Skeletal muscle cell (primary cell): ENCODE measurements at regions not wholly inside any gene's neighbourhood (a gene's known extent, or its start where the extent isn't known, plus 50 kb on each side); places are given as distances from the start of the nearest gene placed in this dataset.

Experiments
- DNase-seq: peaks from one replicate; pipeline ENCODE4 v3.0.0-alpha.2; 2010; ENCODE audit warnings: low read depth
- H3K4me3 ChIP-seq: 2 replicates; pipeline ENCODE4 v1.5.1; 2011; ENCODE audit warnings: low read depth, mild to moderate bottlenecking, control low read depth, low read length, moderate library complexity

GRCh38 chr7:115087437-115087836, 165.5 kb downstream of the MDFIC start:
- no peak overlapping the region for H3K4me3 ChIP-seq
- DNase-seq: peak; percentile 76

DNA sequence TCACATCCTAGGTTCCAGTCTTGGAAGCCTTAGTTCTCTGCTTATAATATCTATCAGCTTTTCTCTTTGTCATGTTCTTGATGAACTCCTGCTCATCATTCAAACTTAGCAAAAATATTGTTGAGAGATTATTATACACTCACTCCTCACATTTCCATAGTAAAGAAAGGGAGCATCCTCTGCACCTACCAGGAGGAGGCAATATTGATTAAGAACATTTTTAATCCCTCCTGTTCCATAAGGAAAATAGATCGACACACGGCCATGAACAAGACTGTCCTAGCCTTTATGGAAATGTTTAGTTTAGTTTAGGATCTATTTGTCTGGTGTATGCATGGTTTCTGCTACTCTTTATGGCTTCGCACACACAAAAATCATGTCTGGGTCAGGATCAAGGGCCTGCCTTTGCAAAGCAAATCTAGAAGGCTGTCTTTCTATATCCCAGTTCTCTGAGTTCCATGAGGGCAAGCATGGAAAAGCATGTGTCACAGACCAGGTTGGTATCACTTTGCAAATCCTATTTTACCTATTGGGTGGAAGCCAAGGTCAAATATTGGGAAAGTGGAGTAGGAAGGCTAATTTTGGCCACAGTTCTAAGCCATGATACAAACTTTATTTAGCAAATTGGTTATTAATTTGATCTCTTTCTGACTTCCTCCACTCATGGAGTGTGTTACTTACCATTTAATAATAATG, 164.4 kb downstream of the MDFIC start:
- DNase-seq: no peak

DNA sequence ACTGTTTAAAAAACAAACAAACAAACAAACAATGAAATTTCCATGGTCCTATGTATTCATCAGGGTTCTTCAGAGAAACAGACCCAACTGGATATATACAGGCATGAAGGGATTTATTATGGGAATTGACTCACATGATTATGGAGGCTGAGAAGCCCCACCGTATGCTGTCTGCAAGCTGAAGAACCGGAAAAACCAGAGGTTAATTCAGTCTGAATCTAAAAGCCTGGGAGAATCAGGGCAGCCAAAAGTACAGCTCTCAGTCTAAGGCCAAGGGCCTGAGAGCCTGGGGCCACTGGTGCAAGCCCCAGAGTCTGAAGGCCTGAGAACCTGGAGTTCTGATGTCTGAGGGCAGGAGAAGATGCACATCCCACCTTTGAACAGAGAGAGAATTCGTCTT, 163.5 kb downstream of the MDFIC start:
- no peak overlapping the region for H3K4me3 ChIP-seq
- no peak for DNase-seq

More for the DNA sequence above, 164.4 kb downstream of the MDFIC start:
- no peak overlapping the region for H3K4me3 ChIP-seq

DNA sequence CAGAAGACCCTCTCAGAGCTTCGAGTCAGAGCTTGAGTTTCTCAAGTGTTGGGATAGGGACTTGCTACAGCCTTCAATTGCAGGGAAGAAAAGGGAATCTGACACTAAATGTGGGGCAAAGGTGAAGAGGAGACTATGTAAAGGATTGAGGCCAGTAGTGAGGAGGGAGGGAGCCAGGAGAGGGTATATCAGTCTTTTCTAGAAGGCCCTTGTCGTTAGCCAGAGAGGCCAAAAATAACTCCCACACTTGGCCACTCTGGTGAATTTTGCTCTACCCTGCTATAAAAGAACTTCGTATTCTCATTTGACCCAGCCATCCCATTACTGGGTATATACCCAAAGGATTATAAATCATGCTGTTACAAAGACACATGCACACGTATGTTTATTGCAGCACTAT, 162.0 kb downstream of the MDFIC start:
- H3K4me3 ChIP-seq: no peak overlapping the region
- no peak for DNase-seq

DNA sequence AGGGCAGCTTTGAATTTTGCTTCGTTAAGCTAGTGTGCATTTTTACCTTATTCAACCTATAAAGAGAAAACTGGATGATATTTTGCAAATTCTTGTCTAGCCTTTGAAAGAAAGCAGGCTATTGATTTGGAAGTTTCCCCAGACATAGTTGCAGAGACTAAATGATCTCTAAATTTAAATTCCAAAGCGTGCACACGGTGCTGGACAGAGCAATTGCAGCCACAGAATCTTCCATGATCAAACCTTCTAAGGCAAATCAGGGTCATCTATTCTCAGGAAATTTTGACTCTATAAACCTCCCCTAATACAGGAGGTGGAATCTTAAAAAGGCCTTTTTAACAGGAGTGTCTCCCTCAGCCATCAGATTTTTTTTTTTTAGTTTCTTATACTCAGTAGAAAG, 159.9 kb downstream of the MDFIC start:
- DNase-seq: no peak
- no peak overlapping the region for H3K4me3 ChIP-seq

- no peak for DNase-seq
- no peak overlapping the region for H3K4me3 ChIP-seq
Measured at GRCh38 chr7:115078851-115079250, 157.0 kb downstream of the MDFIC start.

DNA sequence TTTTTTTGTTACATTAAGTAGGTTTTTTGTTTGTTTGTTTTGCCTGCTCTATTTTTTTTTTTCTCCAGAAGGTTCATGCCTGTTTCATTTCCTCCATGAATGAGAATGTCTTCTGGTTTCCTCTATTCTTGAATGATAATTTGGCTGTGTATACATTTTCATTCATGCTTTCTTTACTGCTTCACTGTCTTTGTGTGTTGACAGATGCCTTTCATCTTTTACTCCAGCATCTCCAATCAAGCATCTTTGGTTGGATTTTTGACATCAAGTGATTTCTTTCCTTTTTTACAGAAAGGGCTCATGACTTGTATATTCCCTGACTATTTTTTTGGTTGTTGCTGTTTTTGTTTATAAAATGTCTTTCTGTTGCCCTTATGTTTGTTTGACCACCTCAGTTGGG, 156.5 kb downstream of the MDFIC start:
- no peak for DNase-seq

DNA sequence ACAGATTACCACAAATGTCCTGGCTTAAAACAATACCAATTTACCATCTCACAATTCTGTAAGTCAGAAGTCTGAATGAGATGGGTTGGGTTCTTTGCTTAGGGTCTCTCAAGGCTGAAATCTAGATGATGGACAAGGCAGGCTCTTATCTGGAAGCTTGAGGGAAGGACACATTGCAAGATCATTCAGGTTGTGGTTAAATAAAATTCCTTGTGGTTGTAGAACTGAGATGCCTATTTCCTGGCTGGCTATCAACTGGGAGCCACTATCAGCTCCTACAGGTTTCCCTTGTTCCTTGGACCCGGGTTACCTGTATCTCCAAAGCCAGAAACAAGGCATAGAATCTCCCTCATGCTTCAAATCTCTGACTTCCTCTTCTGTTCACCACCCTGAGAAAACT, 148.4 kb downstream of the MDFIC start:
- H3K4me3 ChIP-seq: no peak overlapping the region
- DNase-seq: no peak

More for the DNA sequence above, 156.5 kb downstream of the MDFIC start:
- no peak overlapping the region for H3K4me3 ChIP-seq
